GM13976 (cell line): ENCODE measurements at regions not wholly inside any gene's neighbourhood (a gene's known extent, or its start where the extent isn't known, plus 50 kb on each side); places are given as distances from the start of the nearest gene placed in this dataset.

Experiments used
- DNase-seq: peaks from one replicate; pipeline ENCODE4 v3.0.0; 2012; ENCODE audit warnings: low spot score
- CTCF ChIP-seq: IDR thresholded peaks from 2 replicates; pipeline ENCODE4 v1.5.1; 2012; ENCODE audit warnings: borderline replicate concordance, mild to moderate bottlenecking; ENCODE audit not compliant: insufficient read depth; ENCODE audit errors: extremely low read depth, missing control alignments, control extremely low read depth
- in situ Hi-C: fragments of 300-500 bp; cut with MboI; formaldehyde crosslinking; loops from one replicate; pipeline ENCODE4 v1.12.0; 2022; ENCODE audit warnings: low sequenced_read_pairs, mixed read lengths, inconsistent platforms; ENCODE audit not compliant: unreplicated experiment

- TF ChIP-seq CTCF = no peak
- no peak for DNase-seq
- in situ Hi-C loops = no loop called here
These were observed 138.6 kb downstream of the LSMEM1 start for GRCh38 chr7:112619343-112619742.

GRCh38 chr7:112622159-112622715, 141.4 kb downstream of the LSMEM1 start:
- in situ Hi-C loops = no loop called here
- DNase-seq = no peak

GRCh38 chr7:112624416-112624815, 143.6 kb downstream of the LSMEM1 start:
- in situ Hi-C loops = no loop called here
- TF ChIP-seq CTCF = no peak
- DNase-seq = no peak

More at GRCh38 chr7:112622159-112622715, 141.4 kb downstream of the LSMEM1 start:
- no peak for TF ChIP-seq CTCF

GRCh38 chr7:112630565-112630964, 149.8 kb downstream of the LSMEM1 start:
- DNase-seq = no peak
- no peak for TF ChIP-seq CTCF
- in situ Hi-C loops = no loop called here

GRCh38 chr7:112634107-112634506, 153.3 kb downstream of the LSMEM1 start:
- in situ Hi-C loops = no loop called here
- no peak for TF ChIP-seq CTCF
- no peak for DNase-seq

GRCh38 chr7:112635742-112636141, 154.5 kb downstream of the TMEM168 start:
- in situ Hi-C loops = no loop called here
- no peak for TF ChIP-seq CTCF
- DNase-seq = no peak

- DNase-seq = no peak
- TF ChIP-seq CTCF = no peak
- in situ Hi-C loops = no loop called here
These were observed 151.4 kb downstream of the TMEM168 start for GRCh38 chr7:112638675-112639400.
